ENCODE measurements at regions not wholly inside any gene's neighbourhood (a gene's known extent, or its start where the extent isn't known, plus 50 kb on each side); places are given as distances from the start of the nearest gene placed in this dataset.

DNA sequence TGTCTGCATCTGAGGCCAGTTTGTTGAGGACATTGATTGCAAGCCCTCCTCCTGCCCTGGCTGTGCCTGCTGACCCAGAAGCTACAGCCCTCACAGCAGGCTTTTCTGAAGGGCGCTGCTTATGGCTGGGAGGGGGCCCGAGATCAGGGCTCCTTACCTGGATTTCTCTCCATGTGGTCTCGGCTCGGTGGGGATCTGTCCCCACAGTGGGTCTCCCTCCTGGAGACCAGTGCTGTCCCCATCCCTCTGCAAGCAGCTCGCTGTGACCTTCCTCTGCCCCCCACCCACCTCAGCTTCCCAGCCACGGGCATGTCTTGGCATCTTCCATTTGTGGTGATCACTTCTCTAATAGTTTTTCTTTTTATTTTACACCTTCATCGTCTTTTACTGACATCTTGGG, 357.9 kb downstream of the IRX2 start:
- no peaks in the 10 kb centered on the region for H3K36me3 ChIP-seq (ENCODE audit: insufficient read depth, low read length)
- no peak overlapping the region for H3K4me3 ChIP-seq (ENCODE audit: low read length, poor library complexity, severe bottlenecking)
- TF ChIP-seq EZH2phosphoT487 (IDR thresholded peaks at IDR 0.05; ENCODE audit: borderline replicate concordance): no peak
- TF ChIP-seq, protein P1, sequence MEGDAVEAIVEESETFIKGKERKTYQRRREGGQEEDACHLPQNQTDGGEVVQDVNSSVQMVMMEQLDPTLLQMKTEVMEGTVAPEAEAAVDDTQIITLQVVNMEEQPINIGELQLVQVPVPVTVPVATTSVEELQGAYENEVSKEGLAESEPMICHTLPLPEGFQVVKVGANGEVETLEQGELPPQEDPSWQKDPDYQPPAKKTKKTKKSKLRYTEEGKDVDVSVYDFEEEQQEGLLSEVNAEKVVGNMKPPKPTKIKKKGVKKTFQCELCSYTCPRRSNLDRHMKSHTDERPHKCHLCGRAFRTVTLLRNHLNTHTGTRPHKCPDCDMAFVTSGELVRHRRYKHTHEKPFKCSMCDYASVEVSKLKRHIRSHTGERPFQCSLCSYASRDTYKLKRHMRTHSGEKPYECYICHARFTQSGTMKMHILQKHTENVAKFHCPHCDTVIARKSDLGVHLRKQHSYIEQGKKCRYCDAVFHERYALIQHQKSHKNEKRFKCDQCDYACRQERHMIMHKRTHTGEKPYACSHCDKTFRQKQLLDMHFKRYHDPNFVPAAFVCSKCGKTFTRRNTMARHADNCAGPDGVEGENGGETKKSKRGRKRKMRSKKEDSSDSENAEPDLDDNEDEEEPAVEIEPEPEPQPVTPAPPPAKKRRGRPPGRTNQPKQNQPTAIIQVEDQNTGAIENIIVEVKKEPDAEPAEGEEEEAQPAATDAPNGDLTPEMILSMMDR (conservative IDR thresholded peaks at IDR 0.05; ENCODE audit: low read length): no peak
- no peaks in the 10 kb centered on the region for H3F3A ChIP-seq (ENCODE audit: low read depth)
- no peaks in the 10 kb centered on the region for H3K9me2 ChIP-seq (replicated peaks; ENCODE audit: low read depth, low read length)
- H4K20me1 ChIP-seq (ENCODE audit: insufficient read depth, low read length, poor library complexity, severe bottlenecking): no peaks in the 10 kb centered on the region
- no peaks in the 10 kb centered on the region for H3K27me3 ChIP-seq (ENCODE audit: insufficient read depth, low read length, poor library complexity, severe bottlenecking)
- H3K9ac ChIP-seq (ENCODE audit: low read depth, low read length, poor library complexity, severe bottlenecking): no peak overlapping the region
- no peaks in the 10 kb centered on the region for H3K79me2 ChIP-seq (ENCODE audit: insufficient read depth, low read length)
- H3K4me1 ChIP-seq (ENCODE audit: insufficient read depth, low read length, poor library complexity, severe bottlenecking): no peaks in the 10 kb centered on the region
- H2AFZ ChIP-seq (ENCODE audit: low read length): no peak overlapping the region
- no peak overlapping the region for H3K4me2 ChIP-seq (ENCODE audit: low read depth, low read length, poor library complexity, severe bottlenecking)
- H3K9me3 ChIP-seq (ENCODE audit: insufficient read depth, low read depth, low read length): peaks cover 26% of the 10 kb centered on the region; the same call in 1 of the 2 replicates

DNA sequence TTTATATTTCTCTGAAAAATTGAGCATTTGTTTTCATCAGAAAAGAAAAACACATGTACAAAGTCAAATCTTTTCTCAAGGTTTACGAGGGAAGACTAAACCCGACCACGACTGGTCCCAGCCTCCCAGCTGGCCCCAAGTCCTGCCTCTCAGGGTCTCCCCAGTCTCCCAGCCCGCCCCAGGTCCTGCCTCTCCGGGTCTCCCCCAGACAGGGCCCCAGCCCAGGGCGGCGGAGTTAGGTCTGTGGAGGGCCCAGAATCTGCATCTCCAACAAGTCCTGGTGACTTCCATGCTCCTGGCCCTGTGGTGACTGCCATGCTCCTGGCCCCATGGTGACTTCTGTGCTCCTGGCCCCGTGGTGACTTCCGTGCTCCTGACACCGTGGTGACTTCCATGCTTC, 359.9 kb downstream of the IRX2 start:
- Histone ChIP-seq H3K4me1 (ENCODE audit: insufficient read depth, low read length, poor library complexity, severe bottlenecking) (no peaks in the 10 kb centered on the region), H2AFZ (ENCODE audit: low read length) (no peak overlapping the region), H3K4me2 (ENCODE audit: low read depth, low read length, poor library complexity, severe bottlenecking) (no peak overlapping the region), H3K9ac (ENCODE audit: low read depth, low read length, poor library complexity, severe bottlenecking) (no peak overlapping the region), H4K20me1 (ENCODE audit: insufficient read depth, low read length, poor library complexity, severe bottlenecking) (no peaks in the 10 kb centered on the region), H3K36me3 (ENCODE audit: insufficient read depth, low read length) (no peaks in the 10 kb centered on the region), H3K9me3 (ENCODE audit: insufficient read depth, low read depth, low read length) (peaks cover 30% of the 10 kb centered on the region; the same call in 1 of the 2 replicates), H3K4me3 (ENCODE audit: low read length, poor library complexity, severe bottlenecking) (no peak overlapping the region), H3K79me2 (ENCODE audit: insufficient read depth, low read length) (no peaks in the 10 kb centered on the region), H3K27me3 (ENCODE audit: insufficient read depth, low read length, poor library complexity, severe bottlenecking) (no peaks in the 10 kb centered on the region), H3K9me2 (replicated peaks; ENCODE audit: low read depth, low read length) (no peaks in the 10 kb centered on the region), H3F3A (ENCODE audit: low read depth) (no peaks in the 10 kb centered on the region)
- TF ChIP-seq, protein P1 (conservative IDR thresholded peaks at IDR 0.05; ENCODE audit: low read length): no peak
- no peak for TF ChIP-seq EZH2phosphoT487 (IDR thresholded peaks at IDR 0.05; ENCODE audit: borderline replicate concordance)

DNA sequence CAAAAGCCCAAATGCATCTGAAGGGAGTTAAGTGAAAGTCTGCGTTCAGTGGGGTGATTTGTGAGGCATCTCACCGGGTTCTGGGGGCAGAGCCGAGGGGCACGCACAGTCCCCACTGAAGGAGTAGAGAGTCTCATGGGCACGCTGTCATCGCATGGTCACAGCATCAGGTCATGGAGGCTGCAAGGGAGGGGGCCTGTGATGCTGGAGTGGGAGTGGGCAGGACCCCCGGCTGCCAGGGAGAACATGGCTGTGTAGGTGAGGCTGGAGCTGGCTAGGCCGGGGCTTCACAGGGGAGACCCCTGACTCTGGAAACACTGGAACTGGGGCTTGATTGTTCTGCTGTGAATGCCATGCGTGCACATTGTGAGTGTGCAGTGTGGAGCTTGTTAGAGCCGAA, 360.5 kb downstream of the IRX2 start:
- Histone ChIP-seq H3K4me3 (ENCODE audit: low read length, poor library complexity, severe bottlenecking) (no peak overlapping the region), H2AFZ (ENCODE audit: low read length) (no peak overlapping the region), H3K9ac (ENCODE audit: low read depth, low read length, poor library complexity, severe bottlenecking) (no peak overlapping the region), H3F3A (ENCODE audit: low read depth) (no peaks in the 10 kb centered on the region), H3K36me3 (ENCODE audit: insufficient read depth, low read length) (no peaks in the 10 kb centered on the region), H3K9me3 (ENCODE audit: insufficient read depth, low read depth, low read length) (peaks cover 30% of the 10 kb centered on the region; the same call in 1 of the 2 replicates), H3K79me2 (ENCODE audit: insufficient read depth, low read length) (no peaks in the 10 kb centered on the region), H3K4me1 (ENCODE audit: insufficient read depth, low read length, poor library complexity, severe bottlenecking) (no peaks in the 10 kb centered on the region), H3K4me2 (ENCODE audit: low read depth, low read length, poor library complexity, severe bottlenecking) (no peak overlapping the region), H3K27me3 (ENCODE audit: insufficient read depth, low read length, poor library complexity, severe bottlenecking) (no peaks in the 10 kb centered on the region), H4K20me1 (ENCODE audit: insufficient read depth, low read length, poor library complexity, severe bottlenecking) (no peaks in the 10 kb centered on the region), H3K9me2 (replicated peaks; ENCODE audit: low read depth, low read length) (no peaks in the 10 kb centered on the region)
- TF ChIP-seq EZH2phosphoT487 (IDR thresholded peaks at IDR 0.05; ENCODE audit: borderline replicate concordance): no peak
- TF ChIP-seq, protein P1 (conservative IDR thresholded peaks at IDR 0.05; ENCODE audit: low read length): no peak

All from Loucy (cell line).